ENCODE measurements at regions not wholly inside any gene's neighbourhood (a gene's known extent, or its start where the extent isn't known, plus 50 kb on each side); places are given as distances from the start of the nearest gene placed in this dataset.

DNA sequence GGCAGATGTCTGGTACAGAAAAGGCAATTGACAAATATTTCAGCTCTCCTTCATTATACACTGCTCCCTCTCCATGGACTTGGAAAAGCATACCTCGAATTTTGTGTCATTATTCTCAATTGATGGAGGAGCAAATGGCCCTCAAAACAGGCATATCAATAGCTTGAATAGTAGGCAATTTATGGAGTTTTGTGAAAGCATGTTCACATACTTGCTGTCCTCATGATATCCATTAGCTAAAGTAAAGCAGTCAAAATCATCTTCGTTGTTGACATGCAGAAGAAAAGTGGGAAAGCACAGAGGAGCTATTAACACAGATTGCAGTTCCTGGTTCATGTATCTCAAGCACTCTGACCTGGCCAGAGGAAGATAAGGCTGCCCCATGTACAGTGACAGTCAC lies 472.8 kb downstream of the CCSER2 start:
- Histone ChIP-seq H3K9me2 (replicated peaks; ENCODE audit: insufficient read depth) (no peaks in the 10 kb centered on the region), H3K27ac (no peak overlapping the region), H3K36me3 (replicated peaks; ENCODE audit: insufficient read depth, low read depth) (no peaks in the 10 kb centered on the region), H3K4me3 (no peak overlapping the region), H3K9me3 (ENCODE audit: low read depth) (no peaks in the 10 kb centered on the region), H3K27me3 (peaks cover 3% of the 10 kb centered on the region), H3K79me2 (no peaks in the 10 kb centered on the region), H4K20me1 (ENCODE audit: insufficient read depth, poor library complexity, severe bottlenecking) (no peaks in the 10 kb centered on the region), H2AFZ (no peak overlapping the region), H3K4me2 (no peak overlapping the region), H3K4me1 (ENCODE audit: insufficient read depth) (no peaks in the 10 kb centered on the region)
- TF ChIP-seq EZH2phosphoT487 (IDR thresholded peaks at IDR 0.05; ENCODE audit: low read depth, severe bottlenecking, unreplicated experiment) (no peak), EZH2 (IDR thresholded peaks at IDR 0.05; ENCODE audit: borderline replicate concordance) (no peak)
- TF ChIP-seq, protein P1, sequence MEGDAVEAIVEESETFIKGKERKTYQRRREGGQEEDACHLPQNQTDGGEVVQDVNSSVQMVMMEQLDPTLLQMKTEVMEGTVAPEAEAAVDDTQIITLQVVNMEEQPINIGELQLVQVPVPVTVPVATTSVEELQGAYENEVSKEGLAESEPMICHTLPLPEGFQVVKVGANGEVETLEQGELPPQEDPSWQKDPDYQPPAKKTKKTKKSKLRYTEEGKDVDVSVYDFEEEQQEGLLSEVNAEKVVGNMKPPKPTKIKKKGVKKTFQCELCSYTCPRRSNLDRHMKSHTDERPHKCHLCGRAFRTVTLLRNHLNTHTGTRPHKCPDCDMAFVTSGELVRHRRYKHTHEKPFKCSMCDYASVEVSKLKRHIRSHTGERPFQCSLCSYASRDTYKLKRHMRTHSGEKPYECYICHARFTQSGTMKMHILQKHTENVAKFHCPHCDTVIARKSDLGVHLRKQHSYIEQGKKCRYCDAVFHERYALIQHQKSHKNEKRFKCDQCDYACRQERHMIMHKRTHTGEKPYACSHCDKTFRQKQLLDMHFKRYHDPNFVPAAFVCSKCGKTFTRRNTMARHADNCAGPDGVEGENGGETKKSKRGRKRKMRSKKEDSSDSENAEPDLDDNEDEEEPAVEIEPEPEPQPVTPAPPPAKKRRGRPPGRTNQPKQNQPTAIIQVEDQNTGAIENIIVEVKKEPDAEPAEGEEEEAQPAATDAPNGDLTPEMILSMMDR (IDR thresholded peaks at IDR 0.05; ENCODE audit: poor library complexity): no peak
- 63% methylated on average over 2 of the region's 2 CpGs for WGBS (ENCODE audit: low lambda C conversion rate, missing lambda C conversion rate)
- DNase-seq (ENCODE audit: low spot score): no peak

DNA sequence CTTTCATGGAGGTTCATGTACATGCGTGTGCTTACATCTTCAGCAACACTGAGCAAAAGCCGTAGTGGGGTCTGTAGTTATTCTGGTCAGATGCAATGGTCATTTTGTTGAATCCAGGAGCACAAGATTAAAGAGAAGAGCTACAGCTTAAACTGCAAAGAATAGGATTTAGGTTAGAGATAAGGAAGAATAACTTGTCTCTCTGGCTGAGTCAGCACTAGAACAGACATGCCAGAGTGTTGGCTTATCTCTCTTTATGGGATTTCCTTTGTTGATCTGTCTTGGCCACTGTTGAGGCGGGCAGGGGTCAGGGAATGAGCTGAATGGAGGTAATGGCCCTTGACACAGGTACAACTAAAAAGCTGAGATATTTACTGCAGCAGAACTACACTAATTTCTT lies 473.5 kb downstream of the CCSER2 start:
- Histone ChIP-seq H3K4me3 (no peak overlapping the region), H3K4me1 (ENCODE audit: insufficient read depth) (no peaks in the 10 kb centered on the region), H3K79me2 (no peaks in the 10 kb centered on the region), H3K27me3 (peaks cover 3% of the 10 kb centered on the region), H3K27ac (no peak overlapping the region), H3K4me2 (no peak overlapping the region), H2AFZ (no peak overlapping the region), H3K9me2 (replicated peaks; ENCODE audit: insufficient read depth) (no peaks in the 10 kb centered on the region), H4K20me1 (ENCODE audit: insufficient read depth, poor library complexity, severe bottlenecking) (no peaks in the 10 kb centered on the region), H3K36me3 (replicated peaks; ENCODE audit: insufficient read depth, low read depth) (no peaks in the 10 kb centered on the region), H3K9me3 (ENCODE audit: low read depth) (no peaks in the 10 kb centered on the region)
- no peak for TF ChIP-seq EZH2phosphoT487 (IDR thresholded peaks at IDR 0.05; ENCODE audit: low read depth, severe bottlenecking, unreplicated experiment)
- no peak for DNase-seq (ENCODE audit: low spot score)
- WGBS (ENCODE audit: low lambda C conversion rate, missing lambda C conversion rate): 43% methylated on average over 3 of the region's 3 CpGs

DNA sequence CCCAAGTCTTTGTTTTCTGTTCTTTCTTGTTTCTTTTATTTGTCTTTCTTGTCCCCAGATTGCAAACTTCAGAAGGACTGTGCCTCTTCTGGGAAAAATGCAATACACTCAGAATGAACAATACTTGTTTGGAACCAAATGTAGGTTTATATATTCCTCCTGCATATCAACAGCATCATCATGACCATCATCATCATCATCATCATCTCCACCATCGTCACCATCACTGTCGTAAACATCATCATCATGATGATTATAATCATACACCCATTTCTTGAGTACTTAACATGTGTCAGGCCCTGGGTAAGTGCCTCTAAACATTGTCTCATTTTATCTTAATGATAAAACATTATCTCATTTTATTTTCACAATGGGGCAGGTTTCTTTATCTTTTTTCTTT lies 476.8 kb downstream of the CCSER2 start:
- 78% methylated on average over 2 of the region's 2 CpGs for WGBS (ENCODE audit: low lambda C conversion rate, missing lambda C conversion rate)

DNA sequence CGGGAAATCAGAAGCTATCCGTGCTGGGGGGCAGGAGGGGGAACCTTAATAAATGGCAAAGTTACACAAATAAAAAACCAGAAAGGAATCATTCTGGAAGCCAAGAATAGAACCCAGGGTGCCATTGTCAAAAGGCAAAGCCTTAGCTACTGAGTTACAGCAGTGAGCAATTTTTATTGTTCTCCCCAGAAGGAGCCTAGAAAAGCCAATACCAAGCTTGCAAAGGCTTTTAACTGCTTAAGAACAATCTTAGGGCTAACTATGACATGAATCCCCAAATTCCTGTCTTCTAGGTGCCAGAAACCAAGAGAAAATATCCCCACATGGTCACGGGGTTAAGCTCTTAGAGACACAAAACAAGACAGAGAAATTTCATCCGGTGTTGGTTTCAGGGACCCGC lies 482.7 kb downstream of the CCSER2 start:
- H3K4me2 ChIP-seq: no peak overlapping the region
- H3K27me3 ChIP-seq: no peaks in the 10 kb centered on the region
- no peak overlapping the region for H3K4me3 ChIP-seq
- no peaks in the 10 kb centered on the region for H4K20me1 ChIP-seq (ENCODE audit: insufficient read depth, poor library complexity, severe bottlenecking)
- H3K9me2 ChIP-seq (replicated peaks; ENCODE audit: insufficient read depth): no peaks in the 10 kb centered on the region
- no peaks in the 10 kb centered on the region for H3K79me2 ChIP-seq
- TF ChIP-seq, protein P1 (IDR thresholded peaks at IDR 0.05; ENCODE audit: poor library complexity): no peak
- TF ChIP-seq EZH2 (IDR thresholded peaks at IDR 0.05; ENCODE audit: borderline replicate concordance) (no peak), EZH2phosphoT487 (IDR thresholded peaks at IDR 0.05; ENCODE audit: low read depth, severe bottlenecking, unreplicated experiment) (no peak)
- no peak for DNase-seq (ENCODE audit: low spot score)
- H3K36me3 ChIP-seq (replicated peaks; ENCODE audit: insufficient read depth, low read depth): no peaks in the 10 kb centered on the region
- H2AFZ ChIP-seq: no peak overlapping the region
- H3K9me3 ChIP-seq (ENCODE audit: low read depth): no peaks in the 10 kb centered on the region
- 37% methylated on average over 5 of the region's 5 CpGs for WGBS (ENCODE audit: low lambda C conversion rate, missing lambda C conversion rate)
- H3K4me1 ChIP-seq (ENCODE audit: insufficient read depth): no peaks in the 10 kb centered on the region
- no peak overlapping the region for H3K27ac ChIP-seq

More for the DNA sequence above, 476.8 kb downstream of the CCSER2 start:
- no peaks in the 10 kb centered on the region for H3K4me1 ChIP-seq (ENCODE audit: insufficient read depth)
- H3K9me2 ChIP-seq (replicated peaks; ENCODE audit: insufficient read depth): no peaks in the 10 kb centered on the region
- no peaks in the 10 kb centered on the region for H4K20me1 ChIP-seq (ENCODE audit: insufficient read depth, poor library complexity, severe bottlenecking)
- no peak overlapping the region for H3K4me2 ChIP-seq
- H3K27me3 ChIP-seq: no peaks in the 10 kb centered on the region
- no peak overlapping the region for H2AFZ ChIP-seq
- no peaks in the 10 kb centered on the region for H3K79me2 ChIP-seq
- no peak overlapping the region for H3K27ac ChIP-seq
- H3K4me3 ChIP-seq: no peak overlapping the region
- TF ChIP-seq, protein P1 (IDR thresholded peaks at IDR 0.05; ENCODE audit: poor library complexity): no peak
- TF ChIP-seq EZH2 (IDR thresholded peaks at IDR 0.05; ENCODE audit: borderline replicate concordance) (no peak), EZH2phosphoT487 (IDR thresholded peaks at IDR 0.05; ENCODE audit: low read depth, severe bottlenecking, unreplicated experiment) (no peak)
- no peaks in the 10 kb centered on the region for H3K36me3 ChIP-seq (replicated peaks; ENCODE audit: insufficient read depth, low read depth)
- DNase-seq (ENCODE audit: low spot score): no peak
- no peaks in the 10 kb centered on the region for H3K9me3 ChIP-seq (ENCODE audit: low read depth)
